Neural cell (in vitro differentiated cells): ENCODE measurements at regions not wholly inside any gene's neighbourhood (a gene's known extent, or its start where the extent isn't known, plus 50 kb on each side); places are given as distances from the start of the nearest gene placed in this dataset.

Source experiments
- H2AFZ ChIP-seq: fragments of 200-600, 300-800 bp; sonication (generic), shearing (Covaris generic); 2 replicates; pipeline ENCODE4 v1.6.0; 2014; ENCODE audit warnings: low read depth, mild to moderate bottlenecking, antibody characterized with exemption, low read length, moderate library complexity
- H3F3A ChIP-seq: fragments of 200-600 bp; shearing (Covaris generic); 2 replicates; pipeline ENCODE4 v1.6.1; 2016; ENCODE audit warnings: mild to moderate bottlenecking, moderate library complexity, mixed read lengths, antibody characterized with exemption, low read length; ENCODE audit not compliant: insufficient read depth, poor library complexity, severe bottlenecking
- H3K27ac ChIP-seq: fragments of 200-600, 300-800 bp; sonication (generic), shearing (Covaris generic); 2 replicates; pipeline ENCODE4 v1.5.1; 2014; ENCODE audit warnings: mild to moderate bottlenecking, low read length, moderate library complexity
- H3K27me3 ChIP-seq: fragments of 300-800, 200-600 bp; sonication (generic), shearing (Covaris generic); 2 replicates; pipeline ENCODE4 v1.6.0; 2014; ENCODE audit warnings: mild to moderate bottlenecking, low read depth, low read length, moderate library complexity; ENCODE audit not compliant: insufficient read depth
- H3K36me3 ChIP-seq: fragments of 300-800, 200-600 bp; sonication (generic), shearing (Covaris generic); 2 replicates; pipeline ENCODE4 v1.5.1; 2014; ENCODE audit warnings: mild to moderate bottlenecking, antibody characterized with exemption, low read length, moderate library complexity; ENCODE audit not compliant: insufficient read depth
- H3K4me2 ChIP-seq: fragments of 300-800, 200-600 bp; sonication (generic), shearing (Covaris generic); 2 replicates; pipeline ENCODE4 v1.6.0; 2014; ENCODE audit warnings: mild to moderate bottlenecking, low read length
- H3K4me3 ChIP-seq: fragments of 300-800, 200-600 bp; sonication (generic), shearing (Covaris generic); 2 replicates; pipeline ENCODE4 v1.5.1; 2014; ENCODE audit warnings: mild to moderate bottlenecking, low read length, moderate library complexity
- H3K79me2 ChIP-seq: fragments of 200-600 bp; shearing (Covaris generic); replicated peaks from 2 replicates; pipeline ENCODE4 v1.6.0; 2014; ENCODE audit warnings: mild to moderate bottlenecking, low read length, moderate library complexity; ENCODE audit not compliant: insufficient read depth
- H3K9ac ChIP-seq: fragments of 300-800, 200-600 bp; sonication (generic), shearing (Covaris generic); 2 replicates; pipeline ENCODE4 v1.6.1; 2016; ENCODE audit warnings: mild to moderate bottlenecking, low read length, mixed read lengths
- H3K9me2 ChIP-seq: fragments of 200-600 bp; shearing (Covaris generic); 2 replicates; pipeline ENCODE4 v1.6.1; 2016; ENCODE audit warnings: mild to moderate bottlenecking, low read length, mixed read lengths; ENCODE audit not compliant: insufficient read depth
- H3K9me3 ChIP-seq: fragments of 200-600, 300-800 bp; sonication (generic), shearing (Covaris generic); 2 replicates; pipeline ENCODE4 v1.6.1; 2016; ENCODE audit warnings: mild to moderate bottlenecking, mixed run types, low read length, moderate library complexity, mixed read lengths
- H4K20me1 ChIP-seq: fragments of 200-600 bp; shearing (Covaris generic); 2 replicates; pipeline ENCODE4 v1.6.1; 2016; ENCODE audit warnings: mild to moderate bottlenecking, mixed run types; ENCODE audit not compliant: insufficient read depth
- CTCF ChIP-seq: fragments of 450-650 bp; IDR thresholded peaks from 2 replicates; pipeline ENCODE4 v1.5.1; 2014; ENCODE audit warnings: antibody characterized with exemption, mild to moderate bottlenecking, moderate library complexity; ENCODE audit not compliant: poor library complexity, severe bottlenecking
- EP300 ChIP-seq: fragments of 450-650 bp; conservative IDR thresholded peaks from 2 replicates; pipeline ENCODE4 v1.6.1; 2014; ENCODE audit warnings: antibody characterized with exemption, mild to moderate bottlenecking, moderate library complexity; ENCODE audit not compliant: poor library complexity, severe bottlenecking
- EZH2 ChIP-seq: fragments of 200-600, 300-800 bp; shearing (Covaris generic), sonication (generic); IDR thresholded peaks from 2 replicates; pipeline ENCODE4 v1.6.1; 2014; ENCODE audit warnings: antibody characterized with exemption, low read length, borderline replicate concordance, mild to moderate bottlenecking; ENCODE audit not compliant: insufficient read depth, poor library complexity, severe bottlenecking
- MXI1 ChIP-seq: fragments of 450-650 bp; conservative IDR thresholded peaks from 2 replicates; pipeline ENCODE4 v1.6.1; 2014; ENCODE audit warnings: antibody characterized with exemption, mild to moderate bottlenecking; ENCODE audit not compliant: poor library complexity, severe bottlenecking
- POLR2AphosphoS5 ChIP-seq: IDR thresholded peaks from 2 replicates; pipeline ENCODE4 v1.6.1; 2012
- RAD21 ChIP-seq: fragments of 450-650 bp; conservative IDR thresholded peaks from 2 replicates; pipeline ENCODE4 v1.6.1; 2014; ENCODE audit warnings: antibody characterized with exemption, mild to moderate bottlenecking, moderate library complexity
- REST ChIP-seq: IDR thresholded peaks from 2 replicates; pipeline ENCODE4 v1.6.1; 2012; ENCODE audit warnings: borderline replicate concordance
- SMC3 ChIP-seq: fragments of 450-650 bp; conservative IDR thresholded peaks from 2 replicates; pipeline ENCODE4 v1.6.1; 2014; ENCODE audit warnings: antibody characterized with exemption, mild to moderate bottlenecking, moderate library complexity; ENCODE audit not compliant: poor library complexity
- TAF1 ChIP-seq: IDR thresholded peaks from 2 replicates; pipeline ENCODE4 v1.6.1; 2012; ENCODE audit warnings: low read depth

- no peak overlapping the region for H2AFZ ChIP-seq
Observed at GRCh38 chr7:12805518-12805928, 118.1 kb downstream of the ARL4A start.

GRCh38 chr7:12805957-12806356 lies 118.5 kb downstream of the ARL4A start:
- no peaks in the 10 kb centered on the region for H3K9me3 ChIP-seq
- H2AFZ ChIP-seq, result no peak overlapping the region
- no peaks in the 10 kb centered on the region for H3K79me2 ChIP-seq
- H3K27me3 ChIP-seq, result no peaks in the 10 kb centered on the region
- TF ChIP-seq POLR2AphosphoS5, result no peak
- no peak for TF ChIP-seq EP300
- no peak for TF ChIP-seq TAF1
- no peak for TF ChIP-seq MXI1
- TF ChIP-seq CTCF, result no peak
- no peak for TF ChIP-seq SMC3
- TF ChIP-seq RAD21, result no peak
- no peak for TF ChIP-seq REST
- TF ChIP-seq EZH2, result no peak
- H3K4me3 ChIP-seq, result no peak overlapping the region
- H3K9ac ChIP-seq, result no peak overlapping the region
- no peaks in the 10 kb centered on the region for H3K9me2 ChIP-seq
- H3K36me3 ChIP-seq, result no peaks in the 10 kb centered on the region
- no peak overlapping the region for H3K27ac ChIP-seq
- no peaks in the 10 kb centered on the region for H3F3A ChIP-seq
- no peaks in the 10 kb centered on the region for H4K20me1 ChIP-seq
- H3K4me2 ChIP-seq, result no peak overlapping the region

More at GRCh38 chr7:12805518-12805928, 118.1 kb downstream of the ARL4A start:
- Histone ChIP-seq H3K9me3 (no peaks in the 10 kb centered on the region), H3K36me3 (no peaks in the 10 kb centered on the region), H3K27ac (no peak overlapping the region), H3K9ac (no peak overlapping the region), H3K9me2 (no peaks in the 10 kb centered on the region), H3K4me2 (no peak overlapping the region), H3K27me3 (no peaks in the 10 kb centered on the region), H3K4me3 (no peak overlapping the region), H3F3A (no peaks in the 10 kb centered on the region), H4K20me1 (no peaks in the 10 kb centered on the region), H3K79me2 (no peaks in the 10 kb centered on the region)
- no peak for TF ChIP-seq EZH2

DNA sequence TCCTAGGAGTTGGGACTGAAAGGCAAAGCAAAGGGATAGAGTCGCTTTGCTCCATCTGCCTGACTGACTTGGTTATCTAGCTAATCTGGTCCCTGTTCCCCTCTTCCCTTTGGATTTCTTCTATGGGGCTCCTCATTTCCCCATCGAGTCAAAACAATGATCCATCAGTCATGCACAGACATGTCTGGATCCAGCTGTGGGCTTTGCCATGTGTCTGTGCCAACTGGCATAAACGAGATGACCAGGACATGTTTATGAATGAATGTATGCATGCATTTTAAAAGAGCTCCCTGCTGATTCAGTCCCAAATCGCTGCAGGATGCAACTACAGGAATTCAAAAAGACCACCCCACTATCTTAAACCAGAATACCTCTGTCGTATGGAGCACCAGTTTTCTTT lies 122.0 kb downstream of the ARL4A start:
- no peaks in the 10 kb centered on the region for H4K20me1 ChIP-seq
- H3K9me2 ChIP-seq, result no peaks in the 10 kb centered on the region
- TF ChIP-seq RAD21 (no peak), MXI1 (no peak), CTCF (no peak), EP300 (no peak), TAF1 (no peak), SMC3 (no peak), EZH2 (no peak)
- H3K4me2 ChIP-seq, result no peak overlapping the region
- H3K9me3 ChIP-seq, result no peaks in the 10 kb centered on the region
- H3F3A ChIP-seq, result no peaks in the 10 kb centered on the region
- no peak overlapping the region for H3K9ac ChIP-seq
- H3K79me2 ChIP-seq, result no peaks in the 10 kb centered on the region
- no peak overlapping the region for H3K4me3 ChIP-seq
- no peaks in the 10 kb centered on the region for H3K36me3 ChIP-seq
- no peak overlapping the region for H2AFZ ChIP-seq
- no peaks in the 10 kb centered on the region for H3K27me3 ChIP-seq
- no peak overlapping the region for H3K27ac ChIP-seq
